ENCODE measurements at regions not wholly inside any gene's neighbourhood (a gene's known extent, or its start where the extent isn't known, plus 50 kb on each side); places are given as distances from the start of the nearest gene placed in this dataset.

GRCh38 chr14:62616668-62617067 is 428.6 kb downstream of the KCNH5 start:
- no peak for TF ChIP-seq CTCF (IDR thresholded peaks at IDR 0.05)
- TF ChIP-seq ZFX (IDR thresholded peaks at IDR 0.05; ENCODE audit: borderline replicate concordance), result no peak

Measured in 22Rv1 (cell line).